ENCODE measurements at regions not wholly inside any gene's neighbourhood (a gene's known extent, or its start where the extent isn't known, plus 50 kb on each side); places are given as distances from the start of the nearest gene placed in this dataset.
"Not testable (repeated sequence)": the region's sequence is repeated elsewhere in the genome, so short reads cannot be mapped to it uniquely, and the experiment has no call there.

DNA sequence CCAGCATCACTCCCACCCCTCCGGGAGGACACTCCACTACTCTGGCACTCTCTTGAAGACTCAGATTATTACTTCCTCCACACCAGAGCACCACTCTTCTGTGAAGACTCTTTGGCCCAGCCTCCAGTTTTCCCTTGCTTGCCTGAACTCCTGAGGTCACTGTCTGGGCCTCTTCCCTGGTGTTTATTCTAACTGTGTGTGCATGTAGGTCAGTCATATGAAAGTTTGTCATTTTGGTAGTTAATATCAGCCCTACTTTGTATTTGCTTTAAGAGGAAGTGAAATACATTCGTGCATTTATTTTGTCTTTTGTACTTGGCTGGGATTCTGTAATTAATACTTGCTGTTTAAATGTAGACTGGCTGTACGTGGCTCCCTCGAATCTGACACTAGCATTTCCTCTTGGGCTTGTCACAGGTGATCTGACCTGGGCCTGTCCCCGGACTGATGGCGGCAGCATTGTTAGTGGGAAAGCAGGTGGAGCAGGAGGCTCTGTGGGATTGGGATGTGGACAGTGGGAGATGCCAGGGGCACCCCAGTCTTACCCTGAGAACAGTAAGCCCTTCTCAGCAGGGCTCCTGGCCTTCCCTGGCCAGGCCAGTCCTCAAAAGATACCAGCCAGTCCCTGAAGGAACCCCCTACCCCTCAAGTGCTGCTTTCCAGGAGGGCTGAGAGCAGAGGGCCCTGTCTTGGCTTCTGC is 350.5 kb downstream of the CDC5L start:
- DNase-seq (ENCODE audit: low read depth) = no peak

DNA sequence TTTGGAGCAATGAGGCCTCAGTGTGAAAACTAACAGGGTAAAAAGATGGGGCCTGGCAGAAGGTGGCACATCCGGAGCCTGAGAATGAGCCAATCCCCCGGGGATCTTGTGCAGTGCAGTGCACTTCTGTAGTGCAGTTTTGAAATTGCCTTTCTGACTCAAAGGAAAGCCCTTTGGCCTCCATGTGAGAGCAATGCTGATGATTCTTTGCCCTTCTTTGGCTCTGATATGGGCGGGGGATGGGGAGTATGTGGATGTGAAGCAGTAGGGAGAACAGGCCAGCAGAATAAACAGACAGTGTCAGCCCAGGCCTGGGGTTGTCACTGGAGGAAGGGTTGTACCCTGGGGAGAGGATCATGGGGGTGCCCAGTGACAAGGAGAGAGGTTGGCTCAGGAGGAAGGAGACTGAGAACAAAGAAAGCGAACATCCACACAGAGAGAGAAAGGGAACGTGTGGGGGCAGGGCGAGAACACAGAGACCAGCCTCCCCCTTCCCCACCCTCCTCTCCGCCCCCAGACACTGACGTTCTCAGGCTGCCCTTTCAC is 351.2 kb downstream of the CDC5L start:
- DNase-seq (ENCODE audit: low read depth) = peak; percentile 96

DNA sequence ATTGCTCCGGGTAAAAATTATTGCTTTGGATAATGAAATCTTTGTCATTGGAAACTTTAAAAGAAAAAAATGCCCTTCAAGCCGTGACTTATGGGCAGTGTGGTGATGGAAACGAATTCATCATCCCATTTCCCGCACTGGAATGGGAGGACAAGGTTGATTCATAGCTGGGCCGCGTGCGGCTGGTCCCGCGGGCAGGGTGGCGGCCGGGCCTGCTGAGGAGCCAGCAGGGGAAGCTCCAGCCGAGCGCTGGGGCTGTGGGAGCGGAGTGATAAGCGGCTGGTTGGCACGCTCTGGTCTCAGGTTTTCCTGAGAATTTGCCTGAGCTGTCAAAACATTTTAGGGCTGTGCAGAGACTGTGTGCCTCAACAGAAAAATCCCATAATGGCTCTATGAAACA is 351.7 kb downstream of the CDC5L start:
- DNase-seq (ENCODE audit: low read depth) = peak; percentile 98

DNA sequence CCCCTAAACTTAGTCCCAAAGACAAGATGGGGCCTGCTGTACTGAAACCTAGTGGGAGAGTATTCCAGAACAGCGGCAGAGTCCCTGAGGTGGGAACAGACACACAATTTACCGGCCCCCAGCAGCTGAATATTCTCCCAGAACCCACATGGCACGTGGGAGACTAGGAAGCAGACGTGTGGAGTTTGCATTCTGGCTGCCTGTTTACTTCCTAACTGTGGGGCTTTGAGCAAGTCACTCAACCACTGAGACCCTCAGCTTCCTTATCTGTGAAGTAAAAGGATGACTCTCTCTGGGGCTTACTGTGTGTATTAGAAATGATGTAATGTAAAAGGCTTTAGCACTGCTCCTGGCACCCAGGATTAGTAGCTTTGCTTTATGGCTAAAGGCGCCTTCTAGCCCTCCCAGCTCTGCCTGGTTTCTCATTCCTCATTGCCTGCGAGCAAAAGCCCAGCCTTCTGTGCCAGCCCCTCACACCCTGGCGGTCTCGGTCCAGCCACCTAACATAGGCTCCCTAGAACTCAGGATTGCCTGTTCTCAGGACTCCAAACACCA is 353.1 kb downstream of the CDC5L start:
- DNase-seq (ENCODE audit: low read depth) = no peak

DNA sequence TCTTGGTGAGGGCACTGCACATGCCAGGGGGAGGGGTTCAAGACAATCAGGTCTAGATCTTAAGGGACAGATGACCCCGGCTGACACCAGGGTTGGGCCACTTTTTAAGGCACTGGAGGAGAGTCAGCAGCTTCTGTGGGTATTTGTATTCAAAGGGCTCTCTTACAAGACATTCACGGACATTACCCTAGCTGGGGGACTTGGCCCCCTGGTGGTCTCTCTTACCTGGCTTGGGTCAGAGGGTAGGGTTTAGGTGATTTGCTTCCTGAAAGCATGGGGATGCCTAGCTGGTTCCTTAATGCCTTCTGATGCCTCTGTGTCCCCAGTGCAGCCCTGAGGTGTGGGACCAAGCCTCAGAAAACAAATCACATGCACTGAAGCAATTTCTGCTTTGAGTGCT is 354.7 kb downstream of the CDC5L start:
- no peak for DNase-seq (ENCODE audit: low read depth)

DNA sequence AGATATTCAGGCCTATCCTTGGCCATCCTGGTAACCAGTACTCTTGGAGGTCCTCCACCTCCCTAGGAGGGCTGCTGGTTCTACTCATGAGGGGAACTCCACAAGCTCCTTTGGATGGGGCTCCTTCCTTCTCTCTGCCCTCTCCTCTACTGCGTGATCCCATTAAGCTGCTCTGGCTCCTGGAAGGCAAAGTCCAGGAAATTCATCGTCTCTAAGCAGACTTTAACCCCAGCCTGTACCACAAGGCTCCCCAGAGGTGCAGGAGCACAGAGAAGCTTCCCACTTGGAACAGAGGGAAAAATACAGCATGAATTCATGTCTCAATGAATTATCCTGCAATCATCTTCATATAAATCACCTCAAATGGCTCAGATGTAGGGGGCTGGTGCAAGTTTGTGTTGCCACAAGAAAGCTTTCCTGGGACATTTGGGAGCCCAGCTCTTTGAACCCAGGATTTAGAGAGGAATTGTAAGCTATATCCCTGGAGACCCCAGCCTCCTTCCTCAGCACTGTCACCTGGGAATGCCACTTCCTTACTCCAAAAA is 355.4 kb downstream of the CDC5L start:
- DNase-seq (ENCODE audit: low read depth) = no peak

DNA sequence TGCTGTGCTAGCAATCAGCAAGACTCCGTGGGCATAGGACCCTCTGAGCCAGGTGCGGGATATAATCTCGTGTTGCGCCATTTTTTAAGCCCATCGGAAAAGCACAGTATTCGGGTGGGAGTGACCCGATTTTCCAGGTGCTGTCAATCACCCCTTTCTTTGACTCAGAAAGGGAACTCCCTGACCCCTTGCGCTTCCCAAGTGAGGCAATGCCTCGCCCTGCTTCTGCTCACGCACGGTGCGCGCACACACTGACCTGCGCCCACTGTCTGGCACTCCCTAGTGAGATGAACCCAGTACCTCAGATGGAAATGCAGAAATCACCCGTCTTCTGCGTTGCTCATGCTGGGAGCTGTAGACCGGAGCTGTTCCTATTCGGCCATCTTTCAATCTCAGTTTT is 372.6 kb downstream of the CDC5L start:
- DNase-seq (ENCODE audit: low read depth) = not testable (repeated sequence)

DNA sequence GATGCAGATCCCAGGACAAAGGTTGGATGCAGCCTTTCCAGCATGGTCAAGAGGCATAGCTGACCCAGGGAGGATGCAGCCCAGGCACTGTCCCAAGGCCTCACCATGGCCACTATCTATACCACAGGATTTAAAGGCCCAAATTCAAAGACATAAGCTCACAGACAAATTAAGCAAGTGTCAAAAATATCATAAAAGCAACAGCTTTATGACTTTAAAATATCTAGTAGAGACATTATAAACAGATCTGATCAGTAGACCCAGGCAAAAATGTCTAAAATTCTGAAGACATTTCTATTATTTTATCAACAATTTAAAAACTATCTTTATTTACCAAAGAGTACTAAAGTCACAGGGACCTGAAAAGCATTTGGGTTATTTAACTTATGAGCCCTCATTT is 373.5 kb downstream of the CDC5L start:
- DNase-seq (ENCODE audit: low read depth) = no peak

DNA sequence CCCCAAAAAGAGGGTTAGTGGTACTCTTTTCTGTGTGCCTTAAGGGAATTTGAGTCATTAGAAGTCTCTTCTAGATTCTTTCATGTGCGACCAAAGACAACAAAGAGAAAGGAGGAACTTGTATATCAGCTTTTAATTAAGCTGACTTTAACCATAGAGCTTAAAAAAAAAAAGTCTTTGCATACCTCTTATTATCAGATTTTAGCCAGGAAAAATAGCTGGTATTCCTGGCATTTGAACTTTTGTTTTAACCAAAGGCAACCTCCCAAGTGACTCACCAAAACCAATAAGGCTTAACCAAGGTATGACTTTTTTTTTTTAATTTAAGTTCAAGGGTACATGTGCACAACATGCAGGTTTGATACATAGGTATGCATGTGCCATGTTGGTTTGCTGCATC is 375.0 kb downstream of the CDC5L start:
- DNase-seq (ENCODE audit: low read depth) = no peak

DNA sequence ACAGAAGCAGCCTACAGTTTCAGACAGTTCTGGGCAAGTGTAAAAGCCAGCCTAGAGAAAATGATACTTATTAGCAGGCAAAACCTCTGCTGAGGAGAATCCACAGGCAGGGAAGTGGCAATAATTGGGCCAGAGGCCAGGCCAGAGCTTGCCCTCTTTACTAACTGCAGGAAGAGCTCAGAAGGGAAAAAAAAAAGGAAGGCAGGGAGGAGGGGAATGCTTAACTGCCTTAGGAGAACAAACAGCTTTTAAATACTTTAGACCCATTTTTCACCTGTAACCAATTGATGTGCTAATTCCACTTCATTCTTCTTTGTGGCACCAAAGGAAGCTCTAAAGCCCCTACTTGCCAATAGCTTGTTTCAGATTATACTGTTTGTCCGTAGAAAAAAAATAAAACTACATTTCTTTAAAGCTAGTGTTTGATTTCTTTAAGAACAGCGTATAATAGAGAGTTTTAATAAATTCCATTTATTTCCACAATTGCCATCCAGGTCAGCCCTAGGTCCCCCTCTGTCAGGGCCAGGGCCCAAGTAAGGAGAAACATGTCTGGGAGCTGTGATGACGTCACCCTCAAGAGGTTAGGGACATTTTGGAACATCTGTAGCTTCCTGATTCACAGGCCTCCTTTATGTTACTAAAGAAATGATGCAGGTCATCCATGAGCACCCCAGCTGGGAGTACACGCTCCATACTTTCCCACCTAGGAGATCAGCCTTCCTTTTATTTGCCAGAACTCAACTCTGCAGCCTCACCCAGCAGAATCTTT is 384.3 kb downstream of the CDC5L start:
- DNase-seq (ENCODE audit: low read depth) = peak; percentile 27

DNA sequence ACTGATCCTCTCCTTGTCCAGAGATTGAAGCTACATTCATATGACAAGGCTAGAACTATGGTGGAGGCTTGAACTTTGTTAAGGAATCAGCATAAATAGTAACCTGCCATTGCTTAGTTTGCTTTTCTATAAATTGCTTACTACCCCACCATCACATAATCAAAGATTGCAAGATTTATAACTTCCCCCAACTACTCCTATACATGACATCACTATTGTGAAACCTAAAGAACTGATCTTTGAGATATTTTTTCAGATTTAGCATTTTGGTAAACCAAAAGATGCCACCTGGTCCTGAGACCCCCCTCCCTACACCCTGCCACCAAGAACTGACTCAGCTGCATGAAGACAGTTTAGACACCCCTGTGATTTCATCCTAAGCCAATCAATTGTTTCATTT is 385.3 kb downstream of the CDC5L start:
- no peak for DNase-seq (ENCODE audit: low read depth)

DNA sequence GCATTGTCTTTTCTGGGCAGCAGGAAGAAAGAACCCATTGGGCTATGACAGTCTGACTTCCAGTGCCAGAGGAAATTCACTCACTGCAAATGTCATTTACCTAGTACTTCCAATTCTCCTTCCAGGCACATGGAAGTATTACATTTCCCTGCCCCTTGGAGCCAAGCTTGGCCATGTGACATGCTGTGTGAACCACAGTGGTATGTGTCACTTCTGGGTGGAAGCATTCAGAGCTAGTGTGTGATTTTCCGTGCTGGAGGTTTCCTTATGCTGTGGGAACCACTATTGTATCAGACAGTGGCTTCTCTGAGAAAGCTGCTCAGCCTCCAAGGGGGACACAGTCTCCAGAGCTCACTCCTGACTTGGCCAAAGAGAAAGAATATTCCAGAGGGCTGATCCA is 387.6 kb downstream of the CDC5L start:
- no peak for DNase-seq (ENCODE audit: low read depth)

DNA sequence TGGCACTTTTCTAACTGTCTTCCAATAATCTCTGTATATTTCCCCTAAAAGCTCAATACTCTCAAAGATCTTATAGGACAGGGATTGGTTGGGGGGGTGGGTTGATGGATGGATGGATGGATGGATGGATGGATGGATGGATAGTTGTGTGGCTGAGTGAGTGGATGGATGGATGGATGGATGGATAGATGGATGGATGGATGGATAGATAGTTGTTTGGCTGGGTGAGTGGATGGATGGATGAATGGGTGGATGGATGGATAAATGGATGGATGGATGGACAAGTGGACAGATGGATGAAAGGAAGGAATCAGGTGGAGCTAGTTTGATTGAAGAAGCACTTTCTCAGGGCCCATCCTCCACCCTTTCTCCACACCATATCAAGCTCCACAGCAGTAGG is 388.8 kb downstream of the CDC5L start:
- DNase-seq (ENCODE audit: low read depth) = no peak

DNA sequence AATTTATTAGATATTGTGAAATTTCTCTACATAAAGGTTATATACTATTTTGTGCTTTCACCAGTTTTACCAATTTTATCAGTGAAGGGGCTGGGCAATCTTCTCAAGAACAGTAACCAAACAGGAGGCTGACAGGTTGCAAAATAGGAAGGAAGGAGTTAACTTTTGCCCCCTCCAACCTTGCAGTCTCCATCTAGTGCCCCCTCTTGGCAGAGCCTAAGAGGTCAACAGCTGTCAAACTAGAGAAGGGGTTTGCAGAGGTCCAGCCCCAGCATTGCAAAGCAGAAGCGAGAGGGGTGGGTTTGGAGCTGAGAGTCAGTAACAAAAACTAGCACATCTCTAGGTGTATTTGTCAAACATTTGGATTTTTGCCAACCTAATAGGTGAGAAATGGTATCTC is 391.0 kb downstream of the CDC5L start:
- DNase-seq (ENCODE audit: low read depth) = no peak

Measured in Daoy (cell line).